Breast epithelium (tissue), 3 donors: ENCODE measurements at regions not wholly inside any gene's neighbourhood (a gene's known extent, or its start where the extent isn't known, plus 50 kb on each side); places are given as distances from the start of the nearest gene placed in this dataset.

ENCODE experiments used
- CTCF ChIP-seq, 3 donors: fragments of 450-650 bp; IDR thresholded peaks; one replicate each; pipeline ENCODE4 v1.5.1; 2016 to 2017; ENCODE audit warnings: antibody characterized with exemption in 3 of 3, mild to moderate bottlenecking in 3 of 3, moderate library complexity in 3 of 3
- POLR2A ChIP-seq: fragments of 450-650 bp; IDR thresholded peaks from one replicate; pipeline ENCODE4 v1.6.1; 2016; ENCODE audit warnings: antibody characterized with exemption, mild to moderate bottlenecking, moderate library complexity

- TF ChIP-seq CTCF (IDR thresholded peaks at IDR 0.05) (no peak), POLR2A (no peak)
Measured at GRCh38 chr11:122348659-122349409, 232.8 kb upstream of the BLID start.
